Esophagus squamous epithelium (tissue), 5 donors: ENCODE measurements at regions not wholly inside any gene's neighbourhood (a gene's known extent, or its start where the extent isn't known, plus 50 kb on each side); places are given as distances from the start of the nearest gene placed in this dataset.
A peak's percentile ranks its signal among the peaks of the same experiment; 100 is the strongest.

ENCODE experiments used
- DNase-seq: peaks from one replicate; lab custom pipeline; 2025; lab: John Stamatoyannopoulos, UW
- H3K27ac ChIP-seq, 4 donors: fragments of 200-600 bp; sonication (generic); one replicate each; pipeline ENCODE4 v1.5.1; 2016 to 2019; ENCODE audit warnings: mild to moderate bottlenecking in 1 of 4
- H3K27me3 ChIP-seq, 4 donors: fragments of 200-600 bp; sonication (generic); 1 replicate in 3 of 4; 2 replicates in 1 of 4; pipeline versions ENCODE4 v1.5.1 to v1.6.0; 2017 to 2021; ENCODE audit warnings: antibody characterized with exemption in 1 of 4
- H3K36me3 ChIP-seq, 3 donors: fragments of 200-600 bp; sonication (generic); one replicate each; pipeline ENCODE4 v1.5.1; 2016 to 2019
- H3K4me1 ChIP-seq, 3 donors: fragments of 200-600 bp; sonication (generic); one replicate each; pipeline ENCODE4 v1.5.1; 2017 to 2019
- H3K4me3 ChIP-seq, 4 donors: fragments of 200-600 bp; sonication (generic); 1 replicate in 3 of 4; 2 replicates in 1 of 4; pipeline ENCODE4 v1.5.1; 2016 to 2019; ENCODE audit warnings: mild to moderate bottlenecking in 2 of 4, moderate library complexity in 1 of 4
- H3K9me3 ChIP-seq, 3 donors: fragments of 200-600 bp; sonication (generic); one replicate each; pipeline ENCODE4 v1.5.1; 2016 to 2019
- CTCF ChIP-seq, 6 experiments: fragments of 450-650 bp in 4 of 6; fragments of 200-600 bp in 2 of 6; sonication (generic) in 2 of 6; IDR thresholded peaks; one replicate each; pipeline ENCODE4 v1.5.1; 2016 to 2019; ENCODE audit warnings: antibody characterized with exemption in 6 of 6, mild to moderate bottlenecking in 4 of 6, moderate library complexity in 4 of 6
- POLR2A ChIP-seq, 4 donors: fragments of 450-650 bp; IDR thresholded peaks; one replicate each; pipeline ENCODE4 v1.6.1; 2017; ENCODE audit warnings: antibody characterized with exemption in 4 of 4, mild to moderate bottlenecking in 4 of 4, moderate library complexity in 3 of 4
- WGBS, 2 donors: methylation state at CpG; one replicate each; pipeline ENCODE4 v1.1.5; 2018; 5-methylcytosine and 5-hydroxymethylcytosine counted together
- intact Hi-C: fragments of 100-400 bp; cut with DNase I; formaldehyde crosslinking; loops from one replicate; pipeline ENCODE4 v1.15.0; 2022
- donor health status: DM: yes; HTN: yes; CAD: no.

GRCh38 chr5:67259548-67260215 lies 63.1 kb upstream of the CD180 start:
- intact Hi-C loops: no loop called here
- Histone ChIP-seq H3K27ac (no peak overlapping the region), H3K9me3 (no peaks in the 10 kb centered on the region), H3K4me3 (no peak overlapping the region), H3K4me1 (peaks cover 9 to 45% (median 13%) of the 10 kb centered on the region in 3 donors), H3K27me3 (no peaks in the 10 kb centered on the region), H3K36me3 (no peaks in the 10 kb centered on the region)
- 82 to 85% methylated on average over 5 of the region's 5 CpGs for WGBS, 2 donors
- no peak for DNase-seq
- TF ChIP-seq POLR2A (IDR thresholded peaks at IDR 0.05) (no peak), CTCF (IDR thresholded peaks at IDR 0.05) (no peak)

DNA sequence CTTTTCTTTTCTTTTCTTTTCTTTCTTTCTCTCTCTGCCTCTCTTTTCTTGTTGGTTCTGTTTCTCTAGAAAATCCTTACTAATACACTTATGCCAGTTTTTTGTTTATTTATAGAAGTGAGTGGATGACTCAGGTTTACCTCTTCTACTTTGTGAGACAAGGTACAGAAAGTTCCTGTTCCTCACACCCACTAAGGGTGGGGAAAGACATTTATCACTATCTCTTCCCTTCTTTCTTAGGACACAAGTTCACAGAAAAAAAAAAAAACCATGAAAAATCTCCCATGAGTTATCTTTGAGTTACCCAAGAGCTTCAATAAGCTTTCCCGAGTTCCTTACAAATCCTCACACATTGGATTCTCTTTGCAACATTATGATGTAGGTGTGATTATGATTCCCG lies 60.9 kb upstream of the CD180 start:
- 48 to 68% methylated on average over 2 of the region's 2 CpGs for WGBS, 2 donors
- Histone ChIP-seq H3K4me1 (peaks cover 6 to 33% (median 13%) of the 10 kb centered on the region in 3 donors), H3K27ac (peak overlapping the region in 3 of 4 donors; percentile 72 to 87 (median 87)), H3K4me3 (no peak overlapping the region), H3K36me3 (no peaks in the 10 kb centered on the region), H3K9me3 (no peaks in the 10 kb centered on the region), H3K27me3 (no peaks in the 10 kb centered on the region)
- TF ChIP-seq CTCF (IDR thresholded peaks at IDR 0.05): no peak
- no peak for TF ChIP-seq POLR2A (IDR thresholded peaks at IDR 0.05)
- intact Hi-C loops: no loop called here
- DNase-seq: no peak

DNA sequence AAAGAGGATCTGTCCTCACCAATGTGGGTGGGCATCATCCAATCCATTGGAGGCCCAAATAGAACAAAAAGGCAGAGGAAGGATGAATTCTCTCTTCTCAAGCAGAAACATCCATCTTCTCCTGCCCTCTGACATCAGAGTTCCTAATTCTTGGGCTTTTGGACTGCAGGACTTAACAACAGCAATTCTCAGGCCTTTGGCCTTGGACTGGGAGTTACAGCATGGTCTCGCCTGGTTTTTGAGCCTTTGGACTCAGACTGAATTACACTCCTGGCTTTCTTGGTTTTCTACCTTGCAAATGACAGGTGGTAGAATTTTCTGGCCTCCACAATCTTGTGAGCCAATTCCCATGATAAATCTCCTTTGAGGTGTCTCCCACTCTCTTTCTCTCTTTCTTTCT lies 60.5 kb upstream of the CD180 start:
- H3K4me1 ChIP-seq: peaks cover 6 to 30% (median 13%) of the 10 kb centered on the region in 3 donors
- no peaks in the 10 kb centered on the region for H3K9me3 ChIP-seq
- no peaks in the 10 kb centered on the region for H3K36me3 ChIP-seq
- intact Hi-C loops: no loop called here
- no peak for DNase-seq
- H3K27ac ChIP-seq: peak overlapping the region; percentile 6 to 87 (median 80)
- TF ChIP-seq POLR2A (IDR thresholded peaks at IDR 0.05): no peak
- no peak for TF ChIP-seq CTCF (IDR thresholded peaks at IDR 0.05)
- H3K27me3 ChIP-seq: no peaks in the 10 kb centered on the region
- no peak overlapping the region for H3K4me3 ChIP-seq
- WGBS, 2 donors: 76 to 93% methylated on average over 1 of the region's 1 CpG

DNA sequence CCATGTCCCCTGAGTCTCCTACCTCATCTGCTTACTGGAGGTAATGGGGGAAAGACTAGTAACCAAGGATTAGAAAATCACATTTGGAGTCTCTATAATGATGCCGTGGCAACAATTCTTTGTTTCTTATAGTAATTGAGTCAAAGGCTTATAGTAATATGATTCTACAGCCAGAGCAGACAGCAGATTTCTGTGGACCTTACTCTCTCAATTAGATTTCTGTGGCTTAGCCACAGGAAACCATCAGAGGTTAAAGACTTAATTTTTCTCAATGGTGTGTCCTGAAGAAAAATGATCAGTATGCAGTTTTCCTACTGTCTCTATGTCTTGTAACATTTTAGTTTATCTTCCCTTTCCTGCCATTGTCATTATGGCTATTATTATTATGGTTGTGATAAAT lies 59.3 kb upstream of the CD180 start:
- peak overlapping the region in 1 of 4 donors; percentile 87 for H3K27ac ChIP-seq
- intact Hi-C loops: no loop called here
- no peaks in the 10 kb centered on the region for H3K27me3 ChIP-seq
- peaks cover 6 to 30% (median 13%) of the 10 kb centered on the region in 3 donors for H3K4me1 ChIP-seq
- H3K9me3 ChIP-seq: no peaks in the 10 kb centered on the region
- H3K4me3 ChIP-seq: no peak overlapping the region
- TF ChIP-seq CTCF (IDR thresholded peaks at IDR 0.05) (no peak), POLR2A (IDR thresholded peaks at IDR 0.05) (no peak)
- no peaks in the 10 kb centered on the region for H3K36me3 ChIP-seq
- no peak for DNase-seq
- 84 to 94% methylated on average over 1 of the region's 1 CpG for WGBS, 2 donors

- intact Hi-C loops: no loop called here
- Histone ChIP-seq H3K27me3 (no peaks in the 10 kb centered on the region), H3K4me3 (no peak overlapping the region), H3K36me3 (no peaks in the 10 kb centered on the region), H3K27ac (no peak overlapping the region), H3K4me1 (peaks cover 9 to 38% (median 13%) of the 10 kb centered on the region in 3 donors), H3K9me3 (no peaks in the 10 kb centered on the region)
- WGBS, 2 donors: 67 to 77% methylated on average over 2 of the region's 2 CpGs
- no peak for DNase-seq
- TF ChIP-seq POLR2A (IDR thresholded peaks at IDR 0.05): no peak
- TF ChIP-seq CTCF (IDR thresholded peaks at IDR 0.05): no peak
Measured at GRCh38 chr5:67253911-67254310, 57.3 kb upstream of the CD180 start.
